HCT116 (cell line): ENCODE measurements at regions not wholly inside any gene's neighbourhood (a gene's known extent, or its start where the extent isn't known, plus 50 kb on each side); places are given as distances from the start of the nearest gene placed in this dataset.

Experiments
- ATAC-seq: fragments of 200-7000 bp; cut with Tn5 transposase; 2 replicates; pipeline ENCODE4 v1.9.1; 2020; ENCODE audit warnings: mild to moderate bottlenecking, moderate library complexity
- BruUV-seq: library from RNA; stranded (reverse); fragments of 400-500 nt; replicated peaks from 2 replicates; lab custom pipeline; 2021; lab: Mats Ljungman, UMichigan
- CTCF ChIA-PET: fragments of 300-600 bp; sonication (Branson Sonifier 250); formaldehyde crosslinking; loops from one replicate; lab custom pipeline; 2021; ENCODE audit warnings: antibody characterized with exemption; lab: Charles Lee
- POLR2A ChIA-PET: fragments of 300-600, 350-600 bp; sonication (Branson Sonifier 250); formaldehyde crosslinking; loops from one replicate; lab custom pipeline; 2021; ENCODE audit warnings: antibody characterized with exemption; lab: Charles Lee
- RAD21 ChIA-PET, 2 experiments: fragments of 300-600 bp; sonication (Branson Sonifier 250); formaldehyde crosslinking; loops; one replicate each; lab custom pipeline; 2023; ENCODE audit warnings: low total read pairs in 2 of 2; ENCODE audit not compliant: uncharacterized antibody in 2 of 2, unreplicated experiment in 2 of 2, low non-redundant PET in 1 of 2; lab: Charles Lee
- DNase-seq: peaks from one replicate; pipeline ENCODE4 v3.0.0-alpha.2; 2010; ENCODE audit warnings: low read depth, low spot score
- H2AFZ ChIP-seq: fragments of 200-600 bp; shearing (Covaris generic), sonication (generic); 2 replicates; pipeline ENCODE4 v1.6.1; 2017; ENCODE audit warnings: low read depth, mixed run types, mixed read lengths, antibody characterized with exemption, low read length; ENCODE audit not compliant: poor library complexity, severe bottlenecking
- H3K27ac ChIP-seq: 2 replicates; pipeline ENCODE4 v1.5.1; 2012; ENCODE audit warnings: low read depth, low read length
- H3K27me3 ChIP-seq: fragments of 200-600 bp; sonication (generic); 2 replicates; pipeline ENCODE4 v1.6.1; 2016; ENCODE audit warnings: mixed run types, low read length, mixed read lengths; ENCODE audit not compliant: insufficient read depth
- H3K36me3 ChIP-seq, 2 experiments: fragments of 200-500 bp in 1 of 2; fragments of 200-600 bp in 1 of 2; sonication (Bioruptor generic) in 1 of 2; sonication (generic) in 1 of 2; 2 replicates each; pipeline versions ENCODE4 v1.5.1 to v1.6.1; 2014 to 2016; ENCODE audit warnings: low read length in 2 of 2, inconsistent platforms in 1 of 2, mixed read lengths in 1 of 2, mixed run types in 1 of 2; ENCODE audit not compliant: insufficient read depth in 2 of 2, control insufficient read depth in 1 of 2
- H3K4me1 ChIP-seq, 2 experiments: fragments of 200-600 bp in 1 of 2; sonication (generic) in 1 of 2; 2 replicates each; pipeline versions ENCODE4 v1.5.1 to v1.6.1; 2012 to 2017; ENCODE audit warnings: low read length in 2 of 2, inconsistent platforms in 1 of 2, mild to moderate bottlenecking in 1 of 2, mixed read lengths in 1 of 2, mixed run types in 1 of 2, moderate library complexity in 1 of 2; ENCODE audit not compliant: insufficient read depth in 2 of 2, control insufficient read depth in 1 of 2
- H3K4me2 ChIP-seq: fragments of 200-600 bp; sonication (generic); 2 replicates; pipeline ENCODE4 v1.6.1; 2017; ENCODE audit warnings: mixed run types, low read length, mixed read lengths
- H3K4me3 ChIP-seq, 2 experiments: fragments of 200-600 bp in 1 of 2; sonication (generic) in 1 of 2; replicated peaks in 1 of 2; 2 replicates each; pipeline ENCODE4 v1.5.1; 2011 to 2016; ENCODE audit warnings: low read length in 2 of 2, control low read depth in 1 of 2, low read depth in 1 of 2, mild to moderate bottlenecking in 1 of 2, mixed read lengths in 1 of 2, mixed run types in 1 of 2
- H3K79me2 ChIP-seq: fragments of 200-600 bp; sonication (generic); 2 replicates; pipeline ENCODE4 v1.6.1; 2017; ENCODE audit warnings: mild to moderate bottlenecking, mixed run types, low read length, moderate library complexity, mixed read lengths; ENCODE audit not compliant: insufficient read depth
- H3K9ac ChIP-seq: fragments of 200-600 bp; sonication (generic); 2 replicates; pipeline ENCODE4 v1.6.1; 2016; ENCODE audit warnings: low read length, mixed read lengths
- H3K9me2 ChIP-seq: fragments of 200-600 bp; sonication (generic), shearing (Covaris generic); 2 replicates; pipeline ENCODE4 v1.6.1; 2017; ENCODE audit warnings: mixed run types, mild to moderate bottlenecking, moderate library complexity; ENCODE audit not compliant: insufficient read depth
- H3K9me3 ChIP-seq, 2 experiments: fragments of 200-500 bp in 1 of 2; fragments of 200-600 bp in 1 of 2; sonication (Bioruptor generic) in 1 of 2; sonication (generic) in 1 of 2; 2 replicates each; pipeline ENCODE4 v1.6.1; 2014 to 2017; ENCODE audit warnings: low read length in 2 of 2, mixed read lengths in 2 of 2, inconsistent platforms in 1 of 2, low read depth in 1 of 2, mild to moderate bottlenecking in 1 of 2, mixed run types in 1 of 2, moderate library complexity in 1 of 2; ENCODE audit not compliant: control insufficient read depth in 1 of 2, insufficient read depth in 1 of 2
- H4K20me1 ChIP-seq: fragments of 200-600 bp; sonication (generic), shearing (Covaris generic); 2 replicates; pipeline ENCODE4 v1.6.1; 2017; ENCODE audit warnings: mixed run types, mild to moderate bottlenecking, moderate library complexity; ENCODE audit not compliant: insufficient read depth
- CEBPB ChIP-seq: IDR thresholded peaks from 2 replicates; pipeline ENCODE4 v1.6.1; 2012; ENCODE audit warnings: low read depth
- ELF1 ChIP-seq: IDR thresholded peaks from 2 replicates; pipeline ENCODE4 v1.6.1; 2012; ENCODE audit warnings: low read depth, borderline replicate concordance
- EZH2 ChIP-seq: fragments of 200-600 bp; sonication (generic); IDR thresholded peaks from 2 replicates; pipeline ENCODE4 v1.6.1; 2017; ENCODE audit warnings: antibody characterized with exemption, mixed run types
- JUND ChIP-seq: IDR thresholded peaks from 2 replicates; pipeline ENCODE4 v1.6.1; 2012
- RAD21 ChIP-seq: IDR thresholded peaks from 2 replicates; pipeline ENCODE4 v1.6.1; 2012; ENCODE audit warnings: low read depth, mild to moderate bottlenecking
- SRF ChIP-seq: IDR thresholded peaks from 2 replicates; pipeline ENCODE4 v1.6.1; 2012; ENCODE audit warnings: low read depth
- ZFX ChIP-seq: fragments of 450-650 bp; IDR thresholded peaks from 2 replicates; pipeline ENCODE4 v1.6.1; 2017
- intact Hi-C: fragments of 100-400 bp; cut with micrococcal nuclease; formaldehyde crosslinking; loops from 2 replicates; pipeline ENCODE4 v1.10.0; 2022
- TF ChIP-seq, protein P1 (sequence below): IDR thresholded peaks from 2 replicates; pipeline ENCODE4 v1.6.1; 2012; ENCODE audit warnings: low read depth

GRCh38 chr13:74476365-74476764 lies 342.2 kb upstream of the KLF12 start:
- RAD21 ChIA-PET: no interaction called here
- Histone ChIP-seq H3K27me3 (no peaks in the 10 kb centered on the region), H3K79me2 (no peaks in the 10 kb centered on the region), H3K36me3 (no peaks in the 10 kb centered on the region), H2AFZ (no peak overlapping the region), H3K27ac (no peak overlapping the region), H4K20me1 (no peaks in the 10 kb centered on the region), H3K9me2 (no peaks in the 10 kb centered on the region), H3K4me2 (no peak overlapping the region), H3K4me3 (no peak overlapping the region), H3K9ac (no peak overlapping the region), H3K9me3 (no peaks in the 10 kb centered on the region), H3K4me1 (no peaks in the 10 kb centered on the region)
- BruUV-seq: no TSS peak
- ATAC-seq (no peak), DNase-seq (no peak)
- CTCF ChIA-PET: no interaction called here
- POLR2A ChIA-PET: no interaction called here
- intact Hi-C loops: no loop called here
- no peak for TF ChIP-seq ZFX

DNA sequence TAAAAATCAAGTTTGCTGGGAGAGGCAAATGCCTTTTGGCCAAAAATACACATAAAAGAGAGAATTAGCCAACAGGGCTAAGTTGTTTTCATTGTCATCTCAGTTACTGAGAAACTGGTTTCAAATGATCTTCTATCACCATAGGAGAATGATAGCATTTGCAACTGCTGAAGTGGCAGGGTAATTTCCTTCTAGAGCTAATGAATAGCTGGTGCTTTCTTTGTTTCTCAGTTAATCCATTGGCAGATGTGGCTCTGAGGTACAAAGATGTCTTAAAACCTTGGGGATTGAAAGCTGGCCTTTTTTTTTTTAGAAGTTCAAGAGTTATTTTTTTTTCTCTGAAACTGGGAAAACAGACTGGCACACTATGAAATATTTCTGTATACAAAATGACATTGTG lies 332.7 kb upstream of the KLF12 start:
- ATAC-seq (no peak), DNase-seq (no peak)
- Histone ChIP-seq H2AFZ (no peak overlapping the region), H3K79me2 (no peaks in the 10 kb centered on the region), H3K4me1 (no peaks in the 10 kb centered on the region), H3K9me3 (no peaks in the 10 kb centered on the region), H4K20me1 (no peaks in the 10 kb centered on the region), H3K27me3 (no peaks in the 10 kb centered on the region), H3K4me2 (no peak overlapping the region), H3K36me3 (no peaks in the 10 kb centered on the region), H3K9me2 (no peaks in the 10 kb centered on the region), H3K4me3 (no peak overlapping the region), H3K9ac (no peak overlapping the region), H3K27ac (no peak overlapping the region)
- CTCF ChIA-PET: no interaction called here
- TF ChIP-seq, protein P1, sequence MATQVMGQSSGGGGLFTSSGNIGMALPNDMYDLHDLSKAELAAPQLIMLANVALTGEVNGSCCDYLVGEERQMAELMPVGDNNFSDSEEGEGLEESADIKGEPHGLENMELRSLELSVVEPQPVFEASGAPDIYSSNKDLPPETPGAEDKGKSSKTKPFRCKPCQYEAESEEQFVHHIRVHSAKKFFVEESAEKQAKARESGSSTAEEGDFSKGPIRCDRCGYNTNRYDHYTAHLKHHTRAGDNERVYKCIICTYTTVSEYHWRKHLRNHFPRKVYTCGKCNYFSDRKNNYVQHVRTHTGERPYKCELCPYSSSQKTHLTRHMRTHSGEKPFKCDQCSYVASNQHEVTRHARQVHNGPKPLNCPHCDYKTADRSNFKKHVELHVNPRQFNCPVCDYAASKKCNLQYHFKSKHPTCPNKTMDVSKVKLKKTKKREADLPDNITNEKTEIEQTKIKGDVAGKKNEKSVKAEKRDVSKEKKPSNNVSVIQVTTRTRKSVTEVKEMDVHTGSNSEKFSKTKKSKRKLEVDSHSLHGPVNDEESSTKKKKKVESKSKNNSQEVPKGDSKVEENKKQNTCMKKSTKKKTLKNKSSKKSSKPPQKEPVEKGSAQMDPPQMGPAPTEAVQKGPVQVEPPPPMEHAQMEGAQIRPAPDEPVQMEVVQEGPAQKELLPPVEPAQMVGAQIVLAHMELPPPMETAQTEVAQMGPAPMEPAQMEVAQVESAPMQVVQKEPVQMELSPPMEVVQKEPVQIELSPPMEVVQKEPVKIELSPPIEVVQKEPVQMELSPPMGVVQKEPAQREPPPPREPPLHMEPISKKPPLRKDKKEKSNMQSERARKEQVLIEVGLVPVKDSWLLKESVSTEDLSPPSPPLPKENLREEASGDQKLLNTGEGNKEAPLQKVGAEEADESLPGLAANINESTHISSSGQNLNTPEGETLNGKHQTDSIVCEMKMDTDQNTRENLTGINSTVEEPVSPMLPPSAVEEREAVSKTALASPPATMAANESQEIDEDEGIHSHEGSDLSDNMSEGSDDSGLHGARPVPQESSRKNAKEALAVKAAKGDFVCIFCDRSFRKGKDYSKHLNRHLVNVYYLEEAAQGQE: no peak
- TF ChIP-seq EZH2: no peak
- TF ChIP-seq RAD21: no peak
- TF ChIP-seq SRF: no peak
- TF ChIP-seq ELF1: no peak
- TF ChIP-seq JUND: no peak
- no peak for TF ChIP-seq CEBPB
- POLR2A ChIA-PET: no interaction called here
- intact Hi-C loops: no loop called here
- BruUV-seq: no TSS peak
- RAD21 ChIA-PET: no interaction called here
